ENCODE measurements at regions not wholly inside any gene's neighbourhood (a gene's known extent, or its start where the extent isn't known, plus 50 kb on each side); places are given as distances from the start of the nearest gene placed in this dataset.
"Not testable (repeated sequence)": the region's sequence is repeated elsewhere in the genome, so short reads cannot be mapped to it uniquely, and the experiment has no call there.

GRCh38 chr9:102941868-102942267 is 53.3 kb upstream of the CYLC2 start:
- Mint-ChIP-seq H3K4me3 (no peak overlapping the region), H3K9me3 (peaks cover 11% of the 10 kb centered on the region), H3K36me3 (no peaks in the 10 kb centered on the region), H3K4me1 (no peaks in the 10 kb centered on the region), H3K27ac (no peak overlapping the region), H3K27me3 (no peaks in the 10 kb centered on the region)
- ATAC-seq, result no peak

DNA sequence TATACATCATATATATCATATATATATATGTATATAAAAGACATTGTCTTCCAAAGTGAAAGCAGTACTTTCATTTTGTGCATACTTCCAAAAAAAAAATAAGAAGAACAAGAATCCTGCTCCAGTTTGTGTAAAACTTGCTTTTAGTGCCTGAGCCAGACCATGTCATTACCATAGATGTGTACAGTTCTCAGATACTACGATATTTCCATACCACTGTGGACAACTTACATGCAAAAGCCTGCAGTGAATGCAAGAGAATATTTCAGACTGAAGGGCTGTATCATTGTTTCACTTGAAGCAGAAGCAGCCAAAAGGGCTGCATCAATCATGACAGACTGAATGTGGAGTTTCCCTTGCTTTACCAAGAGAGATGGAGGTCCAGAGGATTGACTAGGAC is 72.6 kb upstream of the CYLC2 start:
- H3K27ac Mint-ChIP-seq, result no peak overlapping the region
- no peak overlapping the region for H3K4me3 Mint-ChIP-seq
- H3K4me1 Mint-ChIP-seq, result no peaks in the 10 kb centered on the region
- ATAC-seq, result no peak
- no peaks in the 10 kb centered on the region for H3K9me3 Mint-ChIP-seq
- no peaks in the 10 kb centered on the region for H3K36me3 Mint-ChIP-seq
- H3K27me3 Mint-ChIP-seq, result no peaks in the 10 kb centered on the region

DNA sequence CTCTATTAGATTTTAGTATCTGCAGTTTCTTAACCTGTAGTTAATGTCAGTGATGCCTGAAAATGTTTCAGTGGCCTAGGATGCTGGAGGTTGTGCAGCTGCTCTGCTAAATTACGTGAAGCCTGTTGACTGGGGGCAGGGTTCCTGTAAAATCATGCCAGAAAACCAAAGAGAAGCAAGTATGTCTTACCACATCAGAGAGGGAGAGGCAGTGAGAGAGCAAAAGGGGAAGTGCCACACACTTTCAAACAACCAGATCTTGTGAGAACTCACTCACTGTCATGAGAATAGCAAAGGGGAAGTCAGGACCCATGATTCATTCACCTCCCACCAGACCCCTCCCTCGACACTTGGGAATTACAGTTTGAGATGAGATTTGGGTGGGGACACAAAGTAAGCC is 83.9 kb upstream of the CYLC2 start:
- no peak overlapping the region for H3K27ac Mint-ChIP-seq
- H3K27me3 Mint-ChIP-seq, result no peaks in the 10 kb centered on the region
- H3K36me3 Mint-ChIP-seq, result no peaks in the 10 kb centered on the region
- no peaks in the 10 kb centered on the region for H3K4me1 Mint-ChIP-seq
- ATAC-seq, result no peak
- peaks cover 6% of the 10 kb centered on the region for H3K9me3 Mint-ChIP-seq
- H3K4me3 Mint-ChIP-seq, result no peak overlapping the region

DNA sequence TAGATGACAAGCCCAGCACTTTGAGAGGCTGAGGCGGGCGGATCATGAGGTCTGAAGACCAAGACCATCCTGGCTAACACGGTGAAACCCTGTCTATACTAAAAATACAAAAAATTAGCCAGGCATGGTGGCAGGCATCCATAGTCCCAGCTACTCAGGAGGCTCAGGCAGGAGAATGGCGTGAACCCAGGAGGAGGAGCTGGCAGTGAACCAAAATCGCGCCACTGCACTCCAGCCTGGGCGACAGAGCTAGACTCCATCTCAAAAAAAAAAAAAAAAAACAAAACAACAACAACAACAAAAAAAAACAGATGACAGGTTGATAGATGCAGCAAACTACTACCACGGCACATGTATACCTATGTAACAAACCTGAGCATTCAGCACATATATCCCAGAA is 89.3 kb upstream of the CYLC2 start:
- peaks cover 24% of the 10 kb centered on the region for H3K9me3 Mint-ChIP-seq
- not testable (repeated sequence) for H3K4me1 Mint-ChIP-seq, H3K27me3 Mint-ChIP-seq, H3K4me3 Mint-ChIP-seq, ATAC-seq, H3K36me3 Mint-ChIP-seq, H3K27ac Mint-ChIP-seq

DNA sequence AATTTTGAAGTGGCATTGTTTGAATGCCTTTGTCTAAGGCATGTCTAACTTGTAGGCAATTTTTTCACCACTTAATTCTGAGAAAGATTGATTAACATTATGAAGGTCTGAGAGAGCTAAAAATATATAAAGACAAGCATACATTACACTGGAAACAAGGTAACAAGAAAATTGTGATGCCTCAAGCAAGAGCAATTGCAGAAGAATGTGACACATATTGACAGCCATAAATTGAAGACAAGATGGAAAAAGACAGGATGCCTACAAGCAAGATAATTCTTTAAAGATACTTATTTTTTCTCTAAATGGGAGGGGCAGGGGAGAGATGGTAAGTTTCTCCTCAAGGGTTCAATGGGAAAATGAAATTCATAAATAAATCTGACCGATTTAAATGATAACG is 103.1 kb upstream of the CYLC2 start:
- ATAC-seq, result no peak
- no peaks in the 10 kb centered on the region for H3K36me3 Mint-ChIP-seq
- H3K4me3 Mint-ChIP-seq, result no peak overlapping the region
- peaks cover 8% of the 10 kb centered on the region for H3K9me3 Mint-ChIP-seq
- H3K27me3 Mint-ChIP-seq, result no peaks in the 10 kb centered on the region
- no peak overlapping the region for H3K27ac Mint-ChIP-seq
- H3K4me1 Mint-ChIP-seq, result no peaks in the 10 kb centered on the region

- not testable (repeated sequence) for H3K4me3 Mint-ChIP-seq, H3K27me3 Mint-ChIP-seq, ATAC-seq, H3K27ac Mint-ChIP-seq, H3K9me3 Mint-ChIP-seq, H3K4me1 Mint-ChIP-seq, H3K36me3 Mint-ChIP-seq
These were observed 106.4 kb upstream of the CYLC2 start for GRCh38 chr9:102888747-102889146.

DNA sequence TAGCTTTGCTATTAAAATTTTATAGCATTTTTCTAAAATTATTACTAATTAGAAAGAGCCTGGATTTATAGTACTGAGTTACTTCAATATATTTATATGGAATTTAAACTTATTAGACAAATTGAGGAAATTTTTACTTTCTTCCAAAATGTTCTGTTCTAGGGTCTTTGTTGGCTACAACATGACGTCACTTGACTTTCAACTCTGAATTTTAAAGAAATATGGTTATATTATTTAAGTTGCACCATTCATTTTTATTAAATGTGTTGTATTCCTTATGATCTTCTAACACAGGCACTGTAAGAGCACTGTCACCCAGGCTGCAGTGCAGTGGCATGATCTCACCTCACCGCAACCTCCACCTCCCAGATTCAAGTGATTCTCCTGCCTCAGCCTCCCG is 119.4 kb upstream of the CYLC2 start:
- Mint-ChIP-seq H3K9me3 (peaks cover 13% of the 10 kb centered on the region), H3K4me3 (no peak overlapping the region), H3K27ac (no peak overlapping the region), H3K27me3 (no peaks in the 10 kb centered on the region), H3K4me1 (no peaks in the 10 kb centered on the region), H3K36me3 (no peaks in the 10 kb centered on the region)
- ATAC-seq, result no peak

- no peaks in the 10 kb centered on the region for H3K36me3 Mint-ChIP-seq
- H3K4me3 Mint-ChIP-seq, result no peak overlapping the region
- H3K27ac Mint-ChIP-seq, result no peak overlapping the region
- peaks cover 2% of the 10 kb centered on the region for H3K9me3 Mint-ChIP-seq
- ATAC-seq, result no peak
- H3K4me1 Mint-ChIP-seq, result no peaks in the 10 kb centered on the region
- no peaks in the 10 kb centered on the region for H3K27me3 Mint-ChIP-seq
These were observed 127.6 kb upstream of the CYLC2 start for GRCh38 chr9:102867488-102867887.

GRCh38 chr9:102862478-102862877 is 132.7 kb upstream of the CYLC2 start:
- no peak for ATAC-seq

DNA sequence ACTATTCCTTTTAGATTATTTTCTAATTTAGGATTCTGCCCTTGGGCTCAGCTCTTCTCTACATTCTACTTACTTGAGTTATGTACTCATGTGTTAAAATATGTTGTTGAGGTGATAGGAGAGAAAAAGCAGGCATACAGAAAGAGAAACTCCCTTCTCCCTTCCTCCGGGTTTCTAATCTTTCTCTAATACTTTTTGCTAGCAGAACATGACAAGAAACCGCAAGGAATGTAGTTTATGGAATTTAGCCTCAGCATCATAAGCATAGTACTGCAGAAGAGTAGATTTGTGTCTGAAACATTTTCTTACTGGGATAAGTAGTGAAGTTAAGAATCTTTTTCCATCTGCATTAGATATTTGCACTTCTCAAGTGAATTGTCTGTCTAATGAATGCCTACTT is 139.5 kb upstream of the CYLC2 start:
- no peaks in the 10 kb centered on the region for H3K4me1 Mint-ChIP-seq
- H3K36me3 Mint-ChIP-seq, result no peaks in the 10 kb centered on the region
- H3K27ac Mint-ChIP-seq, result no peak overlapping the region
- H3K27me3 Mint-ChIP-seq, result no peaks in the 10 kb centered on the region
- ATAC-seq, result no peak
- no peak overlapping the region for H3K4me3 Mint-ChIP-seq
- peaks cover 2% of the 10 kb centered on the region for H3K9me3 Mint-ChIP-seq

More at GRCh38 chr9:102862478-102862877, 132.7 kb upstream of the CYLC2 start:
- no peaks in the 10 kb centered on the region for H3K4me1 Mint-ChIP-seq
- no peaks in the 10 kb centered on the region for H3K36me3 Mint-ChIP-seq
- H3K4me3 Mint-ChIP-seq, result no peak overlapping the region
- H3K27ac Mint-ChIP-seq, result no peak overlapping the region
- H3K9me3 Mint-ChIP-seq, result peaks cover 1% of the 10 kb centered on the region
- H3K27me3 Mint-ChIP-seq, result no peaks in the 10 kb centered on the region

GRCh38 chr9:102845827-102846371 is 149.2 kb upstream of the CYLC2 start:
- H3K36me3 Mint-ChIP-seq, result no peaks in the 10 kb centered on the region
- ATAC-seq, result no peak
- no peak overlapping the region for H3K4me3 Mint-ChIP-seq
- no peak overlapping the region for H3K27ac Mint-ChIP-seq
- H3K4me1 Mint-ChIP-seq, result no peaks in the 10 kb centered on the region
- H3K27me3 Mint-ChIP-seq, result no peaks in the 10 kb centered on the region
- H3K9me3 Mint-ChIP-seq, result peaks cover 12% of the 10 kb centered on the region

GRCh38 chr9:102844716-102845115 is 150.4 kb upstream of the CYLC2 start:
- ATAC-seq, result no peak

GRCh38 chr9:102842423-102842822 is 152.7 kb upstream of the CYLC2 start:
- Mint-ChIP-seq H3K27ac (no peak overlapping the region), H3K9me3 (peaks cover 6% of the 10 kb centered on the region), H3K4me3 (no peak overlapping the region), H3K27me3 (no peaks in the 10 kb centered on the region), H3K4me1 (no peaks in the 10 kb centered on the region), H3K36me3 (no peaks in the 10 kb centered on the region)
- ATAC-seq, result no peak

More at GRCh38 chr9:102844716-102845115, 150.4 kb upstream of the CYLC2 start:
- Mint-ChIP-seq H3K27ac (no peak overlapping the region), H3K4me3 (no peak overlapping the region), H3K36me3 (no peaks in the 10 kb centered on the region), H3K9me3 (peaks cover 8% of the 10 kb centered on the region), H3K4me1 (no peaks in the 10 kb centered on the region), H3K27me3 (no peaks in the 10 kb centered on the region)

DNA sequence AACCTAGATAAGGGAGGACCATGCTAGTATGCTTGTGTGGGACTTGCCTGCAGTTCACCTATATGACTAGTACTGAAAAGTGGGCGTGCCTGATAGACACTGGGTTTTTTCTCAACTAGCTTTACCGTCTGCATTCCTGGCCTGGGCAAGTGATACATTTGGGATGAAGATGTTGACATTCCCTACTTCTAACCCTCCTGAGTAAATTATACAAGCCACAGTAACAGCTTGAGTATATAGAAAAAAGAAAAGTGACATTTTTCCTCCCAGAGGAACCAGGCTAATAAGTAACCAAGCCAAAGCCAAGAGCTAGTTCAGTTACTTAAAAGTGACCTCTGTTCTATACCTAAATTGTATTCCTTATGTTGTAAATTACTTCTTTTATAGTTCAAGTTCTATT is 153.8 kb upstream of the CYLC2 start:
- no peaks in the 10 kb centered on the region for H3K27me3 Mint-ChIP-seq
- no peak for ATAC-seq
- no peak overlapping the region for H3K4me3 Mint-ChIP-seq
- H3K27ac Mint-ChIP-seq, result no peak overlapping the region
- H3K9me3 Mint-ChIP-seq, result peaks cover 7% of the 10 kb centered on the region
- H3K36me3 Mint-ChIP-seq, result no peaks in the 10 kb centered on the region
- no peaks in the 10 kb centered on the region for H3K4me1 Mint-ChIP-seq

DNA sequence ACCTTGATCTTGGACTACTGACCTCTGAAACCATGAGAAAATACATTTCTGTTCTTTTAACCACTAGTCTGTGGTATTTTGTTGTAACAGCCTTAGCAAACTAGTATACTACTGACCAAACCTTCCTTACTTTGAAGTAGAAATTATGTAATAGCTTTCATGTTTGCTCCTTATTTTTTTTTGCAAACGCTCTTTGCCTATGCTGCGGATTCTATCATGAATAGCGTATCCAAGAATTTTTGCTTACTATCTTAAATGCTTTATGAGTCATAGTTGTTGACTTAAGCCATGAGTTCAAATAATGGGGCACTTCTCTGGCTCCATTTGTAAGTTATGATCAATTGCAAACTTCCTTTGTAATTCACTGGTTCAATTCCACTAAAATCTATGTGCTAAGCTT is 154.8 kb upstream of the CYLC2 start:
- no peak for ATAC-seq
- Mint-ChIP-seq H3K9me3 (peaks cover 7% of the 10 kb centered on the region), H3K27ac (no peak overlapping the region), H3K4me1 (no peaks in the 10 kb centered on the region), H3K4me3 (no peak overlapping the region), H3K27me3 (no peaks in the 10 kb centered on the region), H3K36me3 (no peaks in the 10 kb centered on the region)

- Mint-ChIP-seq H3K27ac (no peak overlapping the region), H3K27me3 (no peaks in the 10 kb centered on the region), H3K36me3 (no peaks in the 10 kb centered on the region), H3K9me3 (peaks cover 5% of the 10 kb centered on the region), H3K4me1 (no peaks in the 10 kb centered on the region), H3K4me3 (no peak overlapping the region)
- no peak for ATAC-seq
These were observed 162.3 kb upstream of the CYLC2 start for GRCh38 chr9:102832814-102833213.

GRCh38 chr9:102796244-102796643 is 198.9 kb upstream of the CYLC2 start:
- Mint-ChIP-seq H3K9me3 (peaks cover 7% of the 10 kb centered on the region), H3K27me3 (no peaks in the 10 kb centered on the region), H3K27ac (no peak overlapping the region), H3K36me3 (no peaks in the 10 kb centered on the region), H3K4me1 (no peaks in the 10 kb centered on the region), H3K4me3 (no peak overlapping the region)
- no peak for ATAC-seq
